HG03159 (cell line): ENCODE measurements at regions not wholly inside any gene's neighbourhood (a gene's known extent, or its start where the extent isn't known, plus 50 kb on each side); places are given as distances from the start of the nearest gene placed in this dataset.

Experiments
- ATAC-seq: cut with Tn5 transposase; IDR thresholded peaks from one replicate; pipeline ENCODE4 v1.9.1; 2021; ENCODE audit warnings: mild to moderate bottlenecking, moderate library complexity; ENCODE audit not compliant: unreplicated experiment

- ATAC-seq: no peak
Observed at GRCh38 chr13:65907666-65908525, 1322.2 kb downstream of the PCDH9 start.

DNA sequence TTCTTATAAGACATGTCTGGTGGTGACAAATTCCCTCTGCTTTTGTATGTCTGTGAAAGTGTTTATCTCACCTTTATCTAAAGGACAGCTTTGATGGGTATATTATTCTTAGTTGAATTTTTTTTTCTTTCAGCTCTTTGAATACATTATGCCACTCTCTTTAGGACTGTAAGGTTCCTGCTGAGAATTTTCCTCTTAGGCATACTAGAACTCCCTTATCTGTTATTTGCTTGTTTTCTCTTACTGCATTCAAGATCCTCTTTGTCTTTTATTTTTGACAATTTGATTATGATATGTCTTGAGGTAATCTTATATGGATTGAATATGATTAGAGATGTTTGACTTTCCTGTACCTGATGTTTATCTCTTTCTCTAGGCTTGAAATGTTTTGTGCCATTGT is 1328.4 kb downstream of the PCDH9 start:
- ATAC-seq: no peak

- ATAC-seq: no peak
Observed at GRCh38 chr13:65894049-65894448, 1336.1 kb downstream of the PCDH9 start.

GRCh38 chr13:65892859-65893258 is 1337.3 kb downstream of the PCDH9 start:
- no peak for ATAC-seq

GRCh38 chr13:65889368-65889767 is 1340.8 kb downstream of the PCDH9 start:
- ATAC-seq: no peak

DNA sequence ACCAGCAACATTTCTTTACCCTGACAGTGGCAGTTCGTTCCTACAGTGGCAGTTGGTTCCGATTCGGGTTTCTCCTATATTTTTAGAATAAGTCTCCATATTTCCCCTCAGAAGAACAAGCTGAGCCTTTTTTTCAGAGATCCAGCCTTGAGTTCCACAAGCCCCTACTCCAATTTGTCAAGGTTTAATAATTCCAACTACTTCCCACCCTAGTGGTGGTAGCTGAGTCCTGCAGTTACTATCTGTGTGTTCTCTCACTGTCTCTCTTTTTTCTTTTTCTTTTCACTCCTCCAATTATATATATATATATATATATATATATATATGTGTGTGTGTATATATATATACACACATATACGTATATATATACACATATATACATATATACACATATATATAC is 1347.3 kb downstream of the PCDH9 start:
- ATAC-seq: no peak

- no peak for ATAC-seq
Observed at GRCh38 chr13:65881561-65882155, 1348.5 kb downstream of the PCDH9 start.

DNA sequence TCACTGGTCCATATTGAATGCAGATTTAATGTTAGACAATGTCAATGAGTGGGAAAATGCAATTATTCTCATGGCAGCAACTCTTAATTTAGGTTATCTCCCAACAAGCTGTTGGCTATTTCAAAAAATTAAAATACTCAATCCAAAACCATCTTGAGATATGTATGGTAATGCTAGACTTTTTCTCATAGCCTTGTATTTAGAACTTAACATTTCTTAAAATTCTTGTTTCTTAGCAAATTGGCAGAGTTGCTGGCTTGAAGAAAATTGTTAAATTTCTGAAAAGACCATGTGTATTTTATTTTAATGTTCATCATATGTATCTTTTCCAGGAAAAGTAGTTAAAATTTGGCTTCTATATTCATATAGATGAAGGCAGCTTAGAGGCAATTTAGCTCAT is 1355.1 kb downstream of the PCDH9 start:
- ATAC-seq: no peak

GRCh38 chr13:65872448-65872847 is 1357.7 kb downstream of the PCDH9 start:
- no peak for ATAC-seq

- no peak for ATAC-seq
Observed at GRCh38 chr13:65868884-65869283, 1361.3 kb downstream of the PCDH9 start.

DNA sequence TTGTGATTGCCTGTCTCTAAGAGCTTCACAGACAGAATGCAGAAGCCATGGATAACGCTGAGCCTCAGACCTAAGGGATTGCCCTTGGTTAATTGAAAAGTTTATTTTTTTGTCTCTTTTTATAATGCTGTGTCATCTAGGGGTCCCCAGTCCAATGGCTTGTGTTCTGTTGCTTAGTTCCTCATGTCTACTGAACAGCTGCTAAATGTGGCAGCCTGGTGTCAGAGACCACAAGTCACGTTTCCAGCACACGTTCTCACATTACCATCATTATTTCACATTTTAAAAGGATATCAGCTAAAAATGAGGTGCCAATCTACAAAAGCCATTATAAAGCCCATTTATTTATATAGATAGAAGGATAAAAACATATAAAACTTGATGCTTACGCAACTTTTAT is 1362.0 kb downstream of the PCDH9 start:
- no peak for ATAC-seq

- no peak for ATAC-seq
Observed at GRCh38 chr13:65866138-65866537, 1364.0 kb downstream of the PCDH9 start.

DNA sequence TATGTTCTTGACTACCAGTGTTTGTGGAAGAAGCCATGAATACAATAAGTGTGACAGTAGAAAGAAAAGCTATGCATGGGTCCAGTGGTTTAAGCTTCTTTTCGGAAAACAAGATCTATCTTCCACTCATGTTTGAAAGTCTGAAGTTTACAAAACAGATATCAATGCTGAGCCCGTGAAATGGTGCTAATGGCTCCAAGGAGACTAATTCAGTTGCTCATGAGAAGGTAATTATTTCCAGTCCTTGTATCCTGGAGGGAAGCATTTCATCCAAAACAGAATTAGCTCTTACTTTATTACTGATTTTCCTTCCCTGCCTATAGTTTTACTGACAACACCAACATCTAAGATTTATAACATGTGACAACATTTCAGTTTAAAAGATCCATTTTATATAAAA is 1364.9 kb downstream of the PCDH9 start:
- no peak for ATAC-seq

GRCh38 chr13:65864039-65864438 is 1366.1 kb downstream of the PCDH9 start:
- no peak for ATAC-seq

- ATAC-seq: no peak
Observed at GRCh38 chr13:65860306-65860705, 1369.8 kb downstream of the PCDH9 start.

- no peak for ATAC-seq
Observed at GRCh38 chr13:65857942-65858565, 1372.1 kb downstream of the PCDH9 start.

GRCh38 chr13:65856431-65856830 is 1373.7 kb downstream of the PCDH9 start:
- no peak for ATAC-seq

- ATAC-seq: no peak
Observed at GRCh38 chr13:65855242-65855805, 1374.8 kb downstream of the PCDH9 start.

GRCh38 chr13:65854431-65854830 is 1375.7 kb downstream of the PCDH9 start:
- ATAC-seq: no peak

DNA sequence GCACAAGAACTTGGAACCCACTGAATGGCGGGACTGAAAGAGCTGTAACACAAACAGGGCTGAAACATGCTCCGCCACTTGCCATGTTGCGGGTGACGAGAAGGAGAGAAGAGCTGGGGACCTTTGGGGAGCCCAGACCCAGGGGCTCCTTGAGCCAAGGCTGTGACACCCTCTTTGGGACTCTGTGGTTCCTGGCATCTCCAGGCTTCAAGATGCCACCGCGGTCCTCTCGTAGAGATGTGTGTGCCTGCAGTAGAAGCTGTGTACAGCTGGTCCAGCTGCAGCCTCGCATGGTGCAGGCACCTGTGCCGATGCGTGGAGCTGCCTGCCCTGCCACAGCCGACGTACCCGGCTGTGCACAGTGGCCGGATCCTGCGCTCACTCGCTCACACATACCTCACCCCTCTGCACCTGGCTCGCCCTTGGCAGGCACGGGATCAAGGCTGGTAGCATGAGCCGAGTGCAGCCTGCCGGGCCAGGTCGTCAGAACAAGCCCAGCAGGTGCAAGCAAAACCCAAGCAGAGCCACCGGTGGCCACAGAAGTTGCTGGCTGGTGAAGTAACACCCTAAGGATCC is 1385.8 kb downstream of the PCDH9 start:
- no peak for ATAC-seq

DNA sequence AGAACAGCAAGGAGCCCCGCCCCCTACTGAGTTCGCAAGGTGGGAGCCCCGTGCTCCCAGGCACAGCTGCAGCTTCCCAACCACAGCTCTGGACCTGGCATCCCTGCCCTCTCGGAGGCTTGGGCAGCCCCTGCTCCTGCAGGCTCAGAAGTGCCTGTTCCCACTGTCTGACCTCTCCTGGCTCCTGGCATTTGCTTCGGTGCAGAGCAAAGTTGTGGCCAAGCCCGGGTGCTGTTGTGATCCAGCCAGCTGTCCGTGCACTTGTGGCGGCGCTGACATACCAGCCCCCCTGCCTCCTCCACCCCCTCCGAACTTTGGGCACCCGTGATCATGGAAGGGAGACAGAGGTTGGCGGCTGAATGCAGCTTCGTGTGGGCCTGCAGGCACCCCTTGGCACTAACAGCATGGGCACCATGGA is 1386.8 kb downstream of the PCDH9 start:
- no peak for ATAC-seq
